Vagina (tissue), 2 donors: ENCODE measurements at regions not wholly inside any gene's neighbourhood (a gene's known extent, or its start where the extent isn't known, plus 50 kb on each side); places are given as distances from the start of the nearest gene placed in this dataset.

Experiments
- CTCF ChIP-seq, 3 experiments: fragments of 450-650 bp in 2 of 3; fragments of 200-600 bp in 1 of 3; sonication (generic) in 1 of 3; IDR thresholded peaks; one replicate each; pipeline ENCODE4 v1.5.1; 2017 to 2019; ENCODE audit warnings: antibody characterized with exemption in 3 of 3, mild to moderate bottlenecking in 2 of 3, moderate library complexity in 2 of 3
- POLR2A ChIP-seq, 2 donors: fragments of 450-650 bp; IDR thresholded peaks; one replicate each; pipeline ENCODE4 v1.6.1; 2017; ENCODE audit warnings: antibody characterized with exemption in 2 of 2, mild to moderate bottlenecking in 2 of 2, moderate library complexity in 2 of 2
- POLR2AphosphoS5 ChIP-seq, 2 donors: sonication (generic); formaldehyde crosslinking; IDR thresholded peaks; one replicate each; pipeline ENCODE4 v1.9.0; 2017; ENCODE audit warnings: antibody characterized with exemption in 2 of 2, mild to moderate bottlenecking in 2 of 2, low read depth in 1 of 2; ENCODE audit not compliant: insufficient read depth in 1 of 2

GRCh38 chr4:66229885-66230284 is 559.6 kb upstream of the EPHA5 start:
- TF ChIP-seq CTCF (IDR thresholded peaks at IDR 0.05), result no peak
- no peak for TF ChIP-seq POLR2A (IDR thresholded peaks at IDR 0.05)
- TF ChIP-seq POLR2AphosphoS5 (IDR thresholded peaks at IDR 0.05; ENCODE audit: insufficient read depth in 1 of 2, low read depth in 1 of 2), result no peak
